Panc1 (cell line): ENCODE measurements at regions not wholly inside any gene's neighbourhood (a gene's known extent, or its start where the extent isn't known, plus 50 kb on each side); places are given as distances from the start of the nearest gene placed in this dataset.

Experiments used
- ATAC-seq: fragments of 200-7000 bp; cut with Tn5 transposase; 2 replicates; pipeline ENCODE4 v1.9.1; 2020; ENCODE audit warnings: mild to moderate bottlenecking, moderate library complexity
- BruUV-seq: library from RNA; stranded (reverse); fragments of 400-500 nt; replicated peaks from 2 replicates; lab custom pipeline; 2021; lab: Mats Ljungman, UMichigan
- CTCF ChIA-PET: fragments of 300-600 bp; sonication (Branson Sonifier 250); formaldehyde crosslinking; loops from one replicate; lab custom pipeline; 2022; ENCODE audit warnings: antibody characterized with exemption; lab: Charles Lee
- POLR2A ChIA-PET: fragments of 300-600 bp; sonication (Branson Sonifier 250); formaldehyde crosslinking; loops from one replicate; lab custom pipeline; 2022; ENCODE audit warnings: antibody characterized with exemption; lab: Charles Lee
- DNase-seq: peaks from one replicate; pipeline ENCODE4 v3.0.0-alpha.2; 2010; ENCODE audit warnings: low read depth, low spot score
- H3K27ac ChIP-seq: 2 replicates; pipeline ENCODE4 v1.5.1; 2011; ENCODE audit warnings: mild to moderate bottlenecking, low read length, inconsistent platforms
- H3K27me3 ChIP-seq: fragments of 200-500 bp; sonication (Bioruptor generic); 2 replicates; pipeline ENCODE4 v1.6.0; 2014; ENCODE audit warnings: low read length, inconsistent platforms; ENCODE audit not compliant: control insufficient read depth, insufficient read depth
- H3K36me3 ChIP-seq: fragments of 200-500 bp; sonication (Bioruptor generic); 2 replicates; pipeline ENCODE4 v1.5.1; 2014; ENCODE audit warnings: inconsistent platforms, mild to moderate bottlenecking, low read length, moderate library complexity; ENCODE audit not compliant: control insufficient read depth, insufficient read depth
- H3K4me1 ChIP-seq: 2 replicates; pipeline ENCODE4 v1.5.1; 2011; ENCODE audit warnings: inconsistent platforms, mild to moderate bottlenecking, low read length, moderate library complexity; ENCODE audit not compliant: control insufficient read depth, insufficient read depth
- H3K4me3 ChIP-seq, 2 experiments: 2 replicates each; pipeline ENCODE4 v1.5.1; 2011 to 2012; ENCODE audit warnings: low read depth in 2 of 2, low read length in 2 of 2, mild to moderate bottlenecking in 2 of 2, inconsistent platforms in 1 of 2, moderate library complexity in 1 of 2
- H3K9me3 ChIP-seq: fragments of 200-500 bp; sonication (Bioruptor generic); 2 replicates; pipeline ENCODE4 v1.5.1; 2014; ENCODE audit warnings: low read depth, mild to moderate bottlenecking, inconsistent platforms, low read length, moderate library complexity; ENCODE audit not compliant: control insufficient read depth, insufficient read depth
- POLR2AphosphoS5 ChIP-seq: IDR thresholded peaks from 2 replicates; pipeline ENCODE4 v1.6.1; 2012; ENCODE audit warnings: mild to moderate bottlenecking, low read depth, low read length, moderate library complexity
- SIN3A ChIP-seq: IDR thresholded peaks from 2 replicates; pipeline ENCODE4 v1.6.1; 2012; ENCODE audit warnings: low read depth, mild to moderate bottlenecking, low read length, moderate library complexity, borderline replicate concordance; ENCODE audit not compliant: insufficient read depth
- TCF7L2 ChIP-seq: IDR thresholded peaks from 2 replicates; pipeline ENCODE4 v1.6.1; 2011; ENCODE audit warnings: mild to moderate bottlenecking, low read depth, low read length, inconsistent platforms
- in situ Hi-C: cut with HindIII; loops from 2 replicates; pipeline ENCODE4 v1.10.0; 2016; ENCODE audit warnings: low sequenced_read_pairs, low pct_unique_long_range_greater_than_20kb
- intact Hi-C: fragments of 100-400 bp; cut with micrococcal nuclease; formaldehyde crosslinking; loops from one replicate; pipeline ENCODE4 v1.10.0; 2022; ENCODE audit not compliant: unreplicated experiment
- TF ChIP-seq, protein P1 (sequence below), 2 experiments: IDR thresholded peaks; 2 replicates each; pipeline ENCODE4 v1.6.1; 2011 to 2012; ENCODE audit warnings: low read depth in 2 of 2, control low read depth in 1 of 2, low read length in 1 of 2, mild to moderate bottlenecking in 1 of 2, moderate library complexity in 1 of 2; ENCODE audit not compliant: insufficient read depth in 1 of 2
- TF ChIP-seq, protein P2 (sequence below): fragments of 450-650 bp; IDR thresholded peaks from 2 replicates; pipeline ENCODE4 v1.5.1; 2017; ENCODE audit warnings: mild to moderate bottlenecking

DNA sequence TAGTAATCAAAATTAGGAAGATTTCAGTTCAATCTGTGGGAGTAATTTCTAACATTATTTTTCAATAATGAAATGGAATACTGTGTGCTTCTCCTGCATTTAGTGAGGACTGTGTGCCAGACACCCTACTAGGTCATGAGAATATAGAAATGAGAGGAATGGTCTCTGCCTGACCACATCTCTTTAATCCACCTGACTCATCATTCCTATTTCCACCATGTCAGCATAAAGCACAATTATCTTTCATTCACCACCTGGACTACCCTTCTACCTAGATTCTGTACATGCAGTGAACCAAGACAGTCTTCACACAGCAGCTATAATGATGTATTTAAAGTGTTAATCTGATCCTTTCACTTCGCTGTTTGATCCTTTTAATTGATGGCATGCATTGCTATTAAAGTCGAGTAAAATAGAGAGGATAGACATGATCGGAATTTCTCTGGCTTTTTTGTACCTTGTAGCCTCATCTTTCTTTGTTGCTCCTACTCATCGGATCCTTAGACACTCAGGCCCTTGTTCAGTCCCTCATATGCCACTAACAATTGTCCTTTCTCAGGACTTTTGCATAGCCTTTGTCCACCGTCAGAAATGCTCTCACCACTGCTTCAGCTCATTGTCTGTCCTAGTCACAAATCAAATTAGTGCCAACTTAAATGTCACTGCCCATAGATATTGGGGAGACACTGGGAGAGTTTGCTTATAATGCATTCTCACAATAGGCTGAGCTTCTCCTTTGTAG, 1037.1 kb downstream of the REEP3 start:
- TF ChIP-seq TCF7L2 (no peak), POLR2AphosphoS5 (no peak), SIN3A (no peak)
- TF ChIP-seq, protein P1, sequence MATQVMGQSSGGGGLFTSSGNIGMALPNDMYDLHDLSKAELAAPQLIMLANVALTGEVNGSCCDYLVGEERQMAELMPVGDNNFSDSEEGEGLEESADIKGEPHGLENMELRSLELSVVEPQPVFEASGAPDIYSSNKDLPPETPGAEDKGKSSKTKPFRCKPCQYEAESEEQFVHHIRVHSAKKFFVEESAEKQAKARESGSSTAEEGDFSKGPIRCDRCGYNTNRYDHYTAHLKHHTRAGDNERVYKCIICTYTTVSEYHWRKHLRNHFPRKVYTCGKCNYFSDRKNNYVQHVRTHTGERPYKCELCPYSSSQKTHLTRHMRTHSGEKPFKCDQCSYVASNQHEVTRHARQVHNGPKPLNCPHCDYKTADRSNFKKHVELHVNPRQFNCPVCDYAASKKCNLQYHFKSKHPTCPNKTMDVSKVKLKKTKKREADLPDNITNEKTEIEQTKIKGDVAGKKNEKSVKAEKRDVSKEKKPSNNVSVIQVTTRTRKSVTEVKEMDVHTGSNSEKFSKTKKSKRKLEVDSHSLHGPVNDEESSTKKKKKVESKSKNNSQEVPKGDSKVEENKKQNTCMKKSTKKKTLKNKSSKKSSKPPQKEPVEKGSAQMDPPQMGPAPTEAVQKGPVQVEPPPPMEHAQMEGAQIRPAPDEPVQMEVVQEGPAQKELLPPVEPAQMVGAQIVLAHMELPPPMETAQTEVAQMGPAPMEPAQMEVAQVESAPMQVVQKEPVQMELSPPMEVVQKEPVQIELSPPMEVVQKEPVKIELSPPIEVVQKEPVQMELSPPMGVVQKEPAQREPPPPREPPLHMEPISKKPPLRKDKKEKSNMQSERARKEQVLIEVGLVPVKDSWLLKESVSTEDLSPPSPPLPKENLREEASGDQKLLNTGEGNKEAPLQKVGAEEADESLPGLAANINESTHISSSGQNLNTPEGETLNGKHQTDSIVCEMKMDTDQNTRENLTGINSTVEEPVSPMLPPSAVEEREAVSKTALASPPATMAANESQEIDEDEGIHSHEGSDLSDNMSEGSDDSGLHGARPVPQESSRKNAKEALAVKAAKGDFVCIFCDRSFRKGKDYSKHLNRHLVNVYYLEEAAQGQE (IDR thresholded peaks at IDR 0.05; ENCODE audit: insufficient read depth in 1 of 2, low read depth in 2 of 2, low read length in 1 of 2): no peak
- TF ChIP-seq, protein P2, sequence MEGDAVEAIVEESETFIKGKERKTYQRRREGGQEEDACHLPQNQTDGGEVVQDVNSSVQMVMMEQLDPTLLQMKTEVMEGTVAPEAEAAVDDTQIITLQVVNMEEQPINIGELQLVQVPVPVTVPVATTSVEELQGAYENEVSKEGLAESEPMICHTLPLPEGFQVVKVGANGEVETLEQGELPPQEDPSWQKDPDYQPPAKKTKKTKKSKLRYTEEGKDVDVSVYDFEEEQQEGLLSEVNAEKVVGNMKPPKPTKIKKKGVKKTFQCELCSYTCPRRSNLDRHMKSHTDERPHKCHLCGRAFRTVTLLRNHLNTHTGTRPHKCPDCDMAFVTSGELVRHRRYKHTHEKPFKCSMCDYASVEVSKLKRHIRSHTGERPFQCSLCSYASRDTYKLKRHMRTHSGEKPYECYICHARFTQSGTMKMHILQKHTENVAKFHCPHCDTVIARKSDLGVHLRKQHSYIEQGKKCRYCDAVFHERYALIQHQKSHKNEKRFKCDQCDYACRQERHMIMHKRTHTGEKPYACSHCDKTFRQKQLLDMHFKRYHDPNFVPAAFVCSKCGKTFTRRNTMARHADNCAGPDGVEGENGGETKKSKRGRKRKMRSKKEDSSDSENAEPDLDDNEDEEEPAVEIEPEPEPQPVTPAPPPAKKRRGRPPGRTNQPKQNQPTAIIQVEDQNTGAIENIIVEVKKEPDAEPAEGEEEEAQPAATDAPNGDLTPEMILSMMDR: no peak
- Histone ChIP-seq H3K4me3 (no peak overlapping the region), H3K36me3 (no peaks in the 10 kb centered on the region), H3K27me3 (no peaks in the 10 kb centered on the region), H3K27ac (no peak overlapping the region), H3K4me1 (no peaks in the 10 kb centered on the region), H3K9me3 (no peaks in the 10 kb centered on the region)
- ChIA-PET POLR2A (no interaction called here), CTCF (no interaction called here)
- intact Hi-C loops: no loop called here
- no peak for DNase-seq
- in situ Hi-C loops: no loop called here
- no peak for ATAC-seq
- no TSS peak for BruUV-seq

DNA sequence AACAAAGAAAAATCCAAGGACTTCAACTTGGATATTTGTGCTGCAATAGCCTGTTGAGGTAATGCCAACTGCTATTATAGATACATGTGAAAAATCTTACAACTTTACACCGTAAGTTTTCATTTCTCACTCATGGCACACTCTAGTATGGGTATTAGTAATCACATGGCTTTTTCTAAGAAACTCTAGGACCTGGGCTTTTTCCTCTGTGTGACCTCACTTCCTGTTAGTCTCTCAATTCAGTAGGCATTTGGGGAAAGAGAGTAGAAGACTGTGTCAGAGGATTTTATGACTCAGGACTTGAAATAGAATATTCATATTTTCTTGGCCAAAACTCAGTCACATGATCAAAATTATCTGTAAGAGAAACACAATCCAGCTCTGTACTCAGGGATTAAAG, 1049.9 kb downstream of the REEP3 start:
- Histone ChIP-seq H3K36me3 (no peaks in the 10 kb centered on the region), H3K9me3 (peaks cover 2% of the 10 kb centered on the region; the same call in 1 of the 2 replicates), H3K27me3 (no peaks in the 10 kb centered on the region), H3K4me3 (no peak overlapping the region), H3K4me1 (no peaks in the 10 kb centered on the region), H3K27ac (no peak overlapping the region)
- no TSS peak for BruUV-seq
- DNase-seq (no peak), ATAC-seq (no peak)
- CTCF ChIA-PET: no interaction called here
- intact Hi-C loops (no loop called here), in situ Hi-C loops (no loop called here)
- POLR2A ChIA-PET: no interaction called here
- TF ChIP-seq, protein P2: no peak
- TF ChIP-seq, protein P1 (IDR thresholded peaks at IDR 0.05; ENCODE audit: insufficient read depth in 1 of 2, low read depth in 2 of 2, low read length in 1 of 2): no peak
- TF ChIP-seq POLR2AphosphoS5 (no peak), TCF7L2 (no peak), SIN3A (no peak)
